GM12892 (cell line): ENCODE measurements at regions not wholly inside any gene's neighbourhood (a gene's known extent, or its start where the extent isn't known, plus 50 kb on each side); places are given as distances from the start of the nearest gene placed in this dataset.
"Not testable (repeated sequence)": the region's sequence is repeated elsewhere in the genome, so short reads cannot be mapped to it uniquely, and the experiment has no call there.

ENCODE experiments used
- POLR2A ChIP-seq: IDR thresholded peaks from 2 replicates; pipeline ENCODE4 v1.6.1; 2011; ENCODE audit warnings: low read depth, low read length, control low read depth
- POLR2AphosphoS5 ChIP-seq: IDR thresholded peaks from 2 replicates; pipeline ENCODE4 v1.6.1; 2011; ENCODE audit warnings: low read depth, low read length, control low read depth
- TAF1 ChIP-seq: IDR thresholded peaks from 2 replicates; pipeline ENCODE4 v1.6.1; 2011; ENCODE audit warnings: low read depth, mild to moderate bottlenecking, control low read depth, low read length, borderline replicate concordance

GRCh38 chr3:125732151-125732550, 136.9 kb upstream of the OSBPL11 start:
- TF ChIP-seq POLR2A, POLR2AphosphoS5, TAF1: not testable (repeated sequence)
